IMR-90 (cell line): ENCODE measurements at regions not wholly inside any gene's neighbourhood (a gene's known extent, or its start where the extent isn't known, plus 50 kb on each side); places are given as distances from the start of the nearest gene placed in this dataset.

Experiments
- ATAC-seq: fragments of 200-7000 bp; cut with Tn5 transposase; 2 replicates; pipeline ENCODE4 v1.9.1; 2020; ENCODE audit warnings: low read depth, mild to moderate bottlenecking, moderate library complexity
- BruUV-seq: library from RNA; stranded (reverse); fragments of 400-500 nt; replicated peaks from 2 replicates; lab custom pipeline; 2021; lab: Mats Ljungman, UMichigan
- CTCF ChIA-PET: fragments of 300-600 bp; formaldehyde crosslinking; extraction: SDS; loops from one replicate; lab custom pipeline; 2021; ENCODE audit warnings: antibody characterized with exemption; lab: Yijun Ruan, JAX
- POLR2A ChIA-PET: fragments of 300-600 bp; sonication (Branson Sonifier 250); formaldehyde crosslinking; loops from one replicate; lab custom pipeline; 2022; ENCODE audit warnings: antibody characterized with exemption; ENCODE audit not compliant: unreplicated experiment; lab: Charles Lee
- DNase-seq: peaks from one replicate; pipeline ENCODE4 v3.0.0; 2013
- H2AFZ ChIP-seq: replicated peaks from 2 replicates; pipeline ENCODE3; 2013; ENCODE audit warnings: low read length, mild to moderate bottlenecking; ENCODE audit not compliant: poor library complexity
- H2AK5ac ChIP-seq: 2 replicates; pipeline ENCODE4 v1.6.1; 2013; ENCODE audit warnings: low read depth, low read length, inconsistent platforms
- H2AK9ac ChIP-seq: replicated peaks from 2 replicates; pipeline ENCODE3; 2013; ENCODE audit warnings: mild to moderate bottlenecking, low read depth, low read length, moderate library complexity; ENCODE audit not compliant: poor library complexity
- H2BK120ac ChIP-seq: 2 replicates; pipeline ENCODE4 v1.6.1; 2013; ENCODE audit warnings: low read depth, low read length, inconsistent platforms
- H2BK15ac ChIP-seq: 3 replicates; pipeline ENCODE4 v1.6.1; 2013; ENCODE audit warnings: low read depth, low read length, inconsistent platforms
- H2BK20ac ChIP-seq: 2 replicates; pipeline ENCODE4 v1.6.1; 2013; ENCODE audit warnings: low read depth, mild to moderate bottlenecking, inconsistent platforms, low read length, moderate library complexity
- H2BK5ac ChIP-seq: 2 replicates; pipeline ENCODE4 v1.6.1; 2013; ENCODE audit warnings: mild to moderate bottlenecking, low read depth, low read length, inconsistent platforms; ENCODE audit not compliant: poor library complexity, severe bottlenecking
- H3K14ac ChIP-seq: replicated peaks from 2 replicates; pipeline ENCODE4 v1.6.1; 2013; ENCODE audit warnings: low read depth, low read length, inconsistent platforms
- H3K18ac ChIP-seq: 2 replicates; pipeline ENCODE4 v1.6.1; 2013; ENCODE audit warnings: low read depth, low read length, control low read depth
- H3K23ac ChIP-seq: 2 replicates; pipeline ENCODE4 v1.6.1; 2013; ENCODE audit warnings: low read depth, low read length, inconsistent platforms
- H3K27ac ChIP-seq: 2 replicates; pipeline ENCODE4 v1.5.1; 2013; ENCODE audit warnings: mild to moderate bottlenecking, control low read depth, low read length; ENCODE audit not compliant: insufficient read depth
- H3K27me3 ChIP-seq: 2 replicates; pipeline ENCODE4 v1.6.1; 2013; ENCODE audit warnings: low read length; ENCODE audit not compliant: control insufficient read depth, insufficient read depth
- H3K36me3 ChIP-seq: 2 replicates; pipeline ENCODE4 v1.6.1; 2013; ENCODE audit warnings: low read length, mixed read lengths; ENCODE audit not compliant: control insufficient read depth, insufficient read depth
- H3K4ac ChIP-seq: 2 replicates; pipeline ENCODE4 v1.6.1; 2013; ENCODE audit warnings: low read depth, low read length, inconsistent platforms
- H3K4me1 ChIP-seq: 2 replicates; pipeline ENCODE4 v1.6.1; 2013; ENCODE audit warnings: low read length, mixed read lengths; ENCODE audit not compliant: control insufficient read depth, insufficient read depth
- H3K4me2 ChIP-seq: 2 replicates; pipeline ENCODE4 v1.6.1; 2013; ENCODE audit warnings: low read depth, mild to moderate bottlenecking, control low read depth, low read length, moderate library complexity
- H3K4me3 ChIP-seq: 2 replicates; pipeline ENCODE4 v1.5.1; 2013; ENCODE audit warnings: low read depth, mild to moderate bottlenecking, control low read depth, low read length, moderate library complexity; ENCODE audit not compliant: insufficient read depth
- H3K56ac ChIP-seq: 2 replicates; pipeline ENCODE4 v1.6.1; 2013; ENCODE audit warnings: low read length, inconsistent platforms; ENCODE audit not compliant: insufficient read depth; ENCODE audit errors: extremely low read depth
- H3K79me1 ChIP-seq, 2 experiments: 2 replicates each; pipeline ENCODE4 v1.6.1; 2013; ENCODE audit warnings: low read length in 2 of 2, inconsistent platforms in 1 of 2, low read depth in 1 of 2
- H3K9ac ChIP-seq: 2 replicates; pipeline ENCODE4 v1.6.1; 2013; ENCODE audit warnings: low read depth, low read length, control low read depth
- H3K9me1 ChIP-seq: 2 replicates; pipeline ENCODE4 v1.6.1; 2013; ENCODE audit warnings: low read length, inconsistent platforms; ENCODE audit not compliant: insufficient read depth
- H3K9me3 ChIP-seq: 2 replicates; pipeline ENCODE4 v1.6.1; 2013; ENCODE audit warnings: low read length; ENCODE audit not compliant: control insufficient read depth, insufficient read depth
- H4K20me1 ChIP-seq: 2 replicates; pipeline ENCODE4 v1.6.1; 2013; ENCODE audit warnings: low read length, inconsistent platforms; ENCODE audit not compliant: insufficient read depth
- H4K5ac ChIP-seq: 2 replicates; pipeline ENCODE4 v1.6.1; 2013; ENCODE audit warnings: mild to moderate bottlenecking, low read depth, low read length, control low read depth
- H4K8ac ChIP-seq, 2 experiments: 2 replicates each; pipeline ENCODE4 v1.6.1; 2013; ENCODE audit warnings: low read depth in 2 of 2, low read length in 2 of 2, control low read depth in 1 of 2, inconsistent platforms in 1 of 2
- H4K91ac ChIP-seq: 2 replicates; pipeline ENCODE4 v1.6.1; 2013; ENCODE audit warnings: low read depth, low read length, inconsistent platforms; ENCODE audit not compliant: insufficient read depth
- CEBPB ChIP-seq: IDR thresholded peaks from 2 replicates; pipeline ENCODE4 v1.6.1; 2012; ENCODE audit warnings: low read depth, low read length, improper control_type of control experiment
- FOS ChIP-seq: fragments of 150-350 bp; IDR thresholded peaks from 2 replicates; pipeline ENCODE4 v1.6.1; 2016; ENCODE audit warnings: low read depth, low read length
- MAFK ChIP-seq: IDR thresholded peaks from 2 replicates; pipeline ENCODE4 v1.6.1; 2012; ENCODE audit warnings: low read depth, low read length, improper control_type of control experiment
- MAZ ChIP-seq: IDR thresholded peaks from 2 replicates; pipeline ENCODE4 v1.6.1; 2012; ENCODE audit warnings: low read depth, mild to moderate bottlenecking, low read length, improper control_type of control experiment, moderate library complexity, borderline replicate concordance
- MXI1 ChIP-seq: IDR thresholded peaks from 2 replicates; pipeline ENCODE4 v1.6.1; 2012; ENCODE audit warnings: low read depth, mild to moderate bottlenecking, low read length, moderate library complexity, borderline replicate concordance
- NFE2L2 ChIP-seq: fragments of 150-350 bp; IDR thresholded peaks from 2 replicates; pipeline ENCODE4 v1.6.1; 2016; ENCODE audit warnings: low read depth, mild to moderate bottlenecking, low read length
- POLR2A ChIP-seq: IDR thresholded peaks from 2 replicates; pipeline ENCODE4 v1.6.1; 2012; ENCODE audit warnings: mild to moderate bottlenecking, low read depth, low read length
- RCOR1 ChIP-seq: IDR thresholded peaks from 2 replicates; pipeline ENCODE4 v1.6.1; 2012; ENCODE audit warnings: mild to moderate bottlenecking, low read length, improper control_type of control experiment; ENCODE audit not compliant: insufficient replicate concordance
- WGBS, 2 experiments: methylation state at CpG; one replicate each; pipeline versions ENCODE4 v1.1.5 to v1.1.7; 2013; ENCODE audit warnings: missing lambda C conversion rate in 2 of 2; ENCODE audit not compliant: insufficient read length in 1 of 2; ENCODE audit errors: extremely low coverage in 2 of 2; 5-methylcytosine and 5-hydroxymethylcytosine counted together
- dilution Hi-C: fragments of 300-500 bp; cut with HindIII; formaldehyde crosslinking; loops from one replicate; pipeline ENCODE4 v1.14.3; 2018; ENCODE audit warnings: low sequenced_read_pairs; ENCODE audit not compliant: unreplicated experiment
- in situ Hi-C: fragments of 300-500 bp; cut with MboI; formaldehyde crosslinking; loops from 3 replicates; pipeline ENCODE4 v1.14.3; 2019; ENCODE audit warnings: low sequenced_read_pairs, inconsistent platforms, mixed read lengths
- intact Hi-C: fragments of 100-400 bp; cut with micrococcal nuclease; formaldehyde crosslinking; loops from 2 replicates; pipeline ENCODE4 v1.10.0; 2022
- TF ChIP-seq, protein P1 (sequence below): conservative IDR thresholded peaks from 2 replicates; pipeline ENCODE4 v1.5.1; 2012; ENCODE audit warnings: mild to moderate bottlenecking, low read depth, low read length, improper control_type of control experiment
- TF ChIP-seq, protein P2 (sequence below): fragments of 150-350 bp; IDR thresholded peaks from 2 replicates; pipeline ENCODE4 v1.6.1; 2017; ENCODE audit warnings: mild to moderate bottlenecking, antibody characterized with exemption, low read length, low read depth
- TF ChIP-seq, protein P3 (sequence below): fragments of 150-350 bp; IDR thresholded peaks from 2 replicates; pipeline ENCODE4 v1.6.1; 2016; ENCODE audit warnings: low read depth, mild to moderate bottlenecking, low read length, moderate library complexity, borderline replicate concordance

DNA sequence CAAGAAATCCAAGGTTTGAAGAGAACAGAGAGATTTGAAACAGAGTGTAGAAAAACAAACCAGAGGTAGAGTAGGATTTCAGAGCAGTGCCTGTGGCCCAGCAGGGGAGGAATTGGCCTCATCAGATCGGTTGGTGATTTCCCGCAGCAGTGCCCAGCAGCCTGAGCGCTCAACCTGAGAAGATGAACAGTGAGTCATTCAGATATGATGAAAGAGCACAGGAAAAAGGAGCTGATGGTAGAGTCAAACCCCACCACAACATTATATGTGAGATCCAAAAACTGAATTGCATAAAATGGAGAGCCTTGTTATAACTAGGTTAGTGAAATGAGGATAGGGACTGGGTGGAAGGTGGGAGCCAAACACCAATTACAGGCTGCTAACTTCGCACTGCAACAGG, 248.9 kb downstream of the PIK3R1 start:
- ChIA-PET POLR2A (no interaction called here), CTCF (no interaction called here)
- no peaks in the 10 kb centered on the region for H3K9me1 ChIP-seq
- H3K56ac ChIP-seq = no peak overlapping the region
- H4K8ac ChIP-seq = no peak overlapping the region
- H3K4ac ChIP-seq = no peak overlapping the region
- H3K9ac ChIP-seq = no peak overlapping the region
- no peaks in the 10 kb centered on the region for H3K79me1 ChIP-seq
- H3K14ac ChIP-seq = no peak overlapping the region
- no peaks in the 10 kb centered on the region for H3K4me1 ChIP-seq
- TF ChIP-seq MXI1 (no peak), FOS (no peak), POLR2A (no peak), RCOR1 (no peak), MAFK (no peak), CEBPB (no peak), MAZ (no peak), NFE2L2 (no peak)
- TF ChIP-seq, protein P1, sequence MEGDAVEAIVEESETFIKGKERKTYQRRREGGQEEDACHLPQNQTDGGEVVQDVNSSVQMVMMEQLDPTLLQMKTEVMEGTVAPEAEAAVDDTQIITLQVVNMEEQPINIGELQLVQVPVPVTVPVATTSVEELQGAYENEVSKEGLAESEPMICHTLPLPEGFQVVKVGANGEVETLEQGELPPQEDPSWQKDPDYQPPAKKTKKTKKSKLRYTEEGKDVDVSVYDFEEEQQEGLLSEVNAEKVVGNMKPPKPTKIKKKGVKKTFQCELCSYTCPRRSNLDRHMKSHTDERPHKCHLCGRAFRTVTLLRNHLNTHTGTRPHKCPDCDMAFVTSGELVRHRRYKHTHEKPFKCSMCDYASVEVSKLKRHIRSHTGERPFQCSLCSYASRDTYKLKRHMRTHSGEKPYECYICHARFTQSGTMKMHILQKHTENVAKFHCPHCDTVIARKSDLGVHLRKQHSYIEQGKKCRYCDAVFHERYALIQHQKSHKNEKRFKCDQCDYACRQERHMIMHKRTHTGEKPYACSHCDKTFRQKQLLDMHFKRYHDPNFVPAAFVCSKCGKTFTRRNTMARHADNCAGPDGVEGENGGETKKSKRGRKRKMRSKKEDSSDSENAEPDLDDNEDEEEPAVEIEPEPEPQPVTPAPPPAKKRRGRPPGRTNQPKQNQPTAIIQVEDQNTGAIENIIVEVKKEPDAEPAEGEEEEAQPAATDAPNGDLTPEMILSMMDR = no peak
- TF ChIP-seq, protein P2, sequence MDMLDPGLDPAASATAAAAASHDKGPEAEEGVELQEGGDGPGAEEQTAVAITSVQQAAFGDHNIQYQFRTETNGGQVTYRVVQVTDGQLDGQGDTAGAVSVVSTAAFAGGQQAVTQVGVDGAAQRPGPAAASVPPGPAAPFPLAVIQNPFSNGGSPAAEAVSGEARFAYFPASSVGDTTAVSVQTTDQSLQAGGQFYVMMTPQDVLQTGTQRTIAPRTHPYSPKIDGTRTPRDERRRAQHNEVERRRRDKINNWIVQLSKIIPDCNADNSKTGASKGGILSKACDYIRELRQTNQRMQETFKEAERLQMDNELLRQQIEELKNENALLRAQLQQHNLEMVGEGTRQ = no peak
- TF ChIP-seq, protein P3, sequence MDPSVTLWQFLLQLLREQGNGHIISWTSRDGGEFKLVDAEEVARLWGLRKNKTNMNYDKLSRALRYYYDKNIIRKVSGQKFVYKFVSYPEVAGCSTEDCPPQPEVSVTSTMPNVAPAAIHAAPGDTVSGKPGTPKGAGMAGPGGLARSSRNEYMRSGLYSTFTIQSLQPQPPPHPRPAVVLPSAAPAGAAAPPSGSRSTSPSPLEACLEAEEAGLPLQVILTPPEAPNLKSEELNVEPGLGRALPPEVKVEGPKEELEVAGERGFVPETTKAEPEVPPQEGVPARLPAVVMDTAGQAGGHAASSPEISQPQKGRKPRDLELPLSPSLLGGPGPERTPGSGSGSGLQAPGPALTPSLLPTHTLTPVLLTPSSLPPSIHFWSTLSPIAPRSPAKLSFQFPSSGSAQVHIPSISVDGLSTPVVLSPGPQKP = no peak
- H2BK20ac ChIP-seq = no peak overlapping the region
- no peak for ATAC-seq
- no peak overlapping the region for H4K91ac ChIP-seq
- in situ Hi-C loops (loop anchor here (5.0 kb wide), 1 partner anchor 177 kb away; no protein-coding TSS in a partner anchor), intact Hi-C loops (no loop called here), dilution Hi-C loops (no loop called here)
- H4K20me1 ChIP-seq = no peaks in the 10 kb centered on the region
- H2AFZ ChIP-seq = no peak overlapping the region
- no TSS peak for BruUV-seq
- WGBS, 2 experiments = 100% methylated on average over 1 of the region's 4 CpGs; no CpG with 5 or more reads in 1 of the 2 experiments
- H3K27ac ChIP-seq = no peak overlapping the region
- no peak overlapping the region for H3K23ac ChIP-seq
- no peak overlapping the region for H3K4me2 ChIP-seq
- H3K27me3 ChIP-seq = no peaks in the 10 kb centered on the region
- no peak overlapping the region for H4K5ac ChIP-seq
- no peak overlapping the region for H2BK15ac ChIP-seq
- H2AK9ac ChIP-seq = no peak overlapping the region
- no peak overlapping the region for H2AK5ac ChIP-seq
- H3K18ac ChIP-seq = no peak overlapping the region
- no peak overlapping the region for H3K4me3 ChIP-seq
- H3K36me3 ChIP-seq = no peaks in the 10 kb centered on the region
- no peak overlapping the region for H2BK5ac ChIP-seq
- peak; percentile 36 for DNase-seq
- no peaks in the 10 kb centered on the region for H3K9me3 ChIP-seq
- no peak overlapping the region for H2BK120ac ChIP-seq
